H9 (cell line): ENCODE measurements at regions not wholly inside any gene's neighbourhood (a gene's known extent, or its start where the extent isn't known, plus 50 kb on each side); places are given as distances from the start of the nearest gene placed in this dataset.

Experiments used
- DNase-seq: peaks from one replicate; pipeline ENCODE4 v3.0.0-alpha.2; 2017
- H2AFZ ChIP-seq: one replicate; pipeline ENCODE4 v1.6.1; 2013; ENCODE audit warnings: mild to moderate bottlenecking, low read length, control low read depth, moderate library complexity
- H2AK5ac ChIP-seq: 2 replicates; pipeline ENCODE4 v1.6.1; 2013; ENCODE audit warnings: low read length, control low read depth, mixed read lengths; ENCODE audit not compliant: insufficient read length
- H2BK120ac ChIP-seq: one replicate; pipeline ENCODE4 v1.6.1; 2013; ENCODE audit warnings: low read depth, mild to moderate bottlenecking, low read length, control low read depth, inconsistent platforms; ENCODE audit not compliant: poor library complexity, severe bottlenecking
- H2BK12ac ChIP-seq: 2 replicates; pipeline ENCODE4 v1.6.1; 2013; ENCODE audit warnings: low read length, control low read depth, mixed read lengths, low read depth; ENCODE audit not compliant: insufficient read length
- H2BK15ac ChIP-seq: 2 replicates; pipeline ENCODE4 v1.6.1; 2013; ENCODE audit warnings: low read depth, low read length, control low read depth
- H2BK20ac ChIP-seq: one replicate; pipeline ENCODE4 v1.6.1; 2013; ENCODE audit warnings: low read depth, mild to moderate bottlenecking, low read length, control low read depth, inconsistent platforms; ENCODE audit not compliant: poor library complexity, severe bottlenecking
- H2BK5ac ChIP-seq: 2 replicates; pipeline ENCODE4 v1.6.1; 2013; ENCODE audit warnings: low read length, control low read depth, mixed read lengths; ENCODE audit not compliant: insufficient read length
- H3K14ac ChIP-seq: 2 replicates; pipeline ENCODE4 v1.6.1; 2013; ENCODE audit warnings: low read length, control low read depth; ENCODE audit not compliant: insufficient read depth
- H3K18ac ChIP-seq: 2 replicates; pipeline ENCODE4 v1.6.1; 2013; ENCODE audit warnings: low read depth, mild to moderate bottlenecking, mixed read lengths, low read length, control low read depth; ENCODE audit not compliant: insufficient read length
- H3K23ac ChIP-seq: 2 replicates; pipeline ENCODE4 v1.6.1; 2013; ENCODE audit warnings: low read length, control low read depth, mixed read lengths, low read depth; ENCODE audit not compliant: insufficient read length
- H3K23me2 ChIP-seq: 2 replicates; pipeline ENCODE4 v1.6.1; 2013; ENCODE audit warnings: low read depth, mild to moderate bottlenecking, mixed read lengths, low read length, control low read depth; ENCODE audit not compliant: insufficient read length, poor library complexity, severe bottlenecking
- H3K27ac ChIP-seq: 2 replicates; pipeline ENCODE4 v1.5.1; 2013; ENCODE audit warnings: low read length, control low read depth, mixed read lengths, low read depth; ENCODE audit not compliant: insufficient read length
- H3K27me3 ChIP-seq: 2 replicates; pipeline ENCODE4 v1.6.1; 2013; ENCODE audit warnings: low read length, control low read depth, inconsistent platforms; ENCODE audit not compliant: insufficient read depth
- H3K4ac ChIP-seq: 2 replicates; pipeline ENCODE4 v1.6.1; 2013; ENCODE audit warnings: low read depth, mild to moderate bottlenecking, control low read depth, inconsistent platforms, low read length, moderate library complexity
- H3K4me1 ChIP-seq: 2 replicates; pipeline ENCODE4 v1.6.1; 2013; ENCODE audit warnings: low read length, control low read depth, inconsistent platforms; ENCODE audit not compliant: insufficient read depth
- H3K4me2 ChIP-seq: 2 replicates; pipeline ENCODE4 v1.6.1; 2013; ENCODE audit warnings: low read length, control low read depth, mixed read lengths; ENCODE audit not compliant: insufficient read length, insufficient read depth
- H3K56ac ChIP-seq: 2 replicates; pipeline ENCODE4 v1.6.1; 2013; ENCODE audit warnings: low read depth, mild to moderate bottlenecking, mixed read lengths, low read length, control low read depth; ENCODE audit not compliant: insufficient read length
- H3K79me1 ChIP-seq: 2 replicates; pipeline ENCODE4 v1.6.1; 2013; ENCODE audit warnings: low read depth, mild to moderate bottlenecking, moderate library complexity, low read length, control low read depth, inconsistent platforms; ENCODE audit not compliant: insufficient read depth, poor library complexity, severe bottlenecking
- H3K79me2 ChIP-seq: 2 replicates; pipeline ENCODE4 v1.6.1; 2013; ENCODE audit warnings: low read length, control low read depth, inconsistent platforms; ENCODE audit not compliant: insufficient read depth
- H3K9ac ChIP-seq: 2 replicates; pipeline ENCODE4 v1.6.1; 2013; ENCODE audit warnings: low read length, control low read depth, mixed read lengths; ENCODE audit not compliant: insufficient read length; ENCODE audit errors: extremely low read depth
- H3K9me3 ChIP-seq: one replicate; pipeline ENCODE4 v1.6.1; 2013; ENCODE audit warnings: low read depth, low read length, inconsistent platforms; ENCODE audit not compliant: control insufficient read depth
- H3T11ph ChIP-seq: one replicate; pipeline ENCODE4 v1.6.1; 2013; ENCODE audit warnings: mild to moderate bottlenecking, low read length, control low read depth, inconsistent platforms
- H4K20me1 ChIP-seq: one replicate; pipeline ENCODE4 v1.6.1; 2013; ENCODE audit not compliant: control insufficient read depth, insufficient read length, insufficient read depth
- H4K5ac ChIP-seq: 2 replicates; pipeline ENCODE4 v1.6.1; 2013; ENCODE audit warnings: low read depth, mild to moderate bottlenecking, mixed read lengths, low read length, control low read depth; ENCODE audit not compliant: insufficient read length
- H4K8ac ChIP-seq: replicated peaks from 2 replicates; pipeline ENCODE4 v1.6.1; 2013; ENCODE audit warnings: low read length, control low read depth, mixed read lengths, low read depth; ENCODE audit not compliant: insufficient read length
- H4K91ac ChIP-seq: 2 replicates; pipeline ENCODE4 v1.6.1; 2013; ENCODE audit warnings: low read depth, mild to moderate bottlenecking, moderate library complexity, mixed read lengths, low read length, control low read depth; ENCODE audit not compliant: insufficient read length
- H3K27ac Mint-ChIP-seq, 3 experiments: 2 replicates in 2 of 3; 3 replicates in 1 of 3; pipeline ENCODE4 v1.8.0; 2020 to 2021; ENCODE audit warnings: mixed read lengths in 3 of 3, mild to moderate bottlenecking in 1 of 3, moderate library complexity in 1 of 3
- H3K27me3 Mint-ChIP-seq: 2 replicates; pipeline ENCODE4 v1.8.0; 2021; ENCODE audit warnings: low read depth, mild to moderate bottlenecking, moderate library complexity, mixed read lengths
- H3K36me3 Mint-ChIP-seq, 3 experiments: 2 replicates in 2 of 3; 3 replicates in 1 of 3; pipeline ENCODE4 v1.8.0; 2020 to 2021; ENCODE audit warnings: low read depth in 3 of 3, mixed read lengths in 3 of 3; ENCODE audit not compliant: insufficient read depth in 1 of 3
- H3K4me1 Mint-ChIP-seq, 2 experiments: 2 replicates each; pipeline ENCODE4 v1.8.0; 2020; ENCODE audit warnings: mixed read lengths in 2 of 2
- H3K4me3 Mint-ChIP-seq, 2 experiments: 2 replicates in 1 of 2; 3 replicates in 1 of 2; pipeline ENCODE4 v1.8.0; 2020 to 2021; ENCODE audit warnings: mild to moderate bottlenecking in 2 of 2, mixed read lengths in 2 of 2, moderate library complexity in 1 of 2
- H3K9me3 Mint-ChIP-seq, 2 experiments: 2 replicates in 1 of 2; 3 replicates in 1 of 2; pipeline ENCODE4 v1.8.0; 2020; ENCODE audit warnings: mild to moderate bottlenecking in 2 of 2, mixed read lengths in 2 of 2, moderate library complexity in 1 of 2
- CTCF ChIP-seq: fragments of 200-600 bp; sonication (generic); conservative IDR thresholded peaks from 3 replicates; pipeline ENCODE4 v1.8.0; 2021; ENCODE audit warnings: antibody characterized with exemption, mild to moderate bottlenecking
- WGBS: extraction: QIAGEN DNeasy Blood & Tissue Kit; methylation state at CpG from one replicate; pipeline ENCODE4 v1.1.7; 2013; ENCODE audit warnings: missing lambda C conversion rate, low lambda C conversion rate, mixed read lengths; ENCODE audit not compliant: insufficient read length; ENCODE audit errors: extremely low coverage; 5-methylcytosine and 5-hydroxymethylcytosine counted together

- whole genome bisulfite sequencing = no CpG with 5 or more reads among the region's 4 CpGs
- no peaks in the 10 kb centered on the region for H3K9me3 ChIP-seq
- TF ChIP-seq CTCF = no peak
- H3K9me3 Mint-ChIP-seq = no peaks in the 10 kb centered on the region; a peak in 2 of 5 replicates
- H3K18ac ChIP-seq = no peak overlapping the region
- no peak overlapping the region for H3K56ac ChIP-seq
- no peak for DNase-seq
- H3K4ac ChIP-seq = no peak overlapping the region
- no peaks in the 10 kb centered on the region for H3K27me3 ChIP-seq
- H2BK20ac ChIP-seq = no peak overlapping the region
- H3K27me3 Mint-ChIP-seq = no peaks in the 10 kb centered on the region; the same call in none of the 2 replicates
- no peak overlapping the region for H2BK5ac ChIP-seq
- no peaks in the 10 kb centered on the region for H3K23me2 ChIP-seq
- no peak overlapping the region; a peak in 1 of 7 replicates for H3K27ac Mint-ChIP-seq
- no peak overlapping the region for H3T11ph ChIP-seq
- H2BK120ac ChIP-seq = no peak overlapping the region
- no peaks in the 10 kb centered on the region for H3K4me1 ChIP-seq
- no peak overlapping the region for H2BK12ac ChIP-seq
- H3K4me3 Mint-ChIP-seq = no peak overlapping the region
- no peak overlapping the region for H2AFZ ChIP-seq
- H3K4me2 ChIP-seq = no peak overlapping the region
- H3K14ac ChIP-seq = no peak overlapping the region
- H2AK5ac ChIP-seq = no peak overlapping the region
- H3K36me3 Mint-ChIP-seq = no peaks in the 10 kb centered on the region
- H2BK15ac ChIP-seq = no peak overlapping the region
- no peak overlapping the region for H4K8ac ChIP-seq
- no peak overlapping the region for H3K9ac ChIP-seq
- H3K79me2 ChIP-seq = no peaks in the 10 kb centered on the region
- H3K27ac ChIP-seq = no peak overlapping the region
- H4K91ac ChIP-seq = no peak overlapping the region
- H3K4me1 Mint-ChIP-seq = peaks cover 12 to 18% of the 10 kb centered on the region in 2 experiments
- no peak overlapping the region for H3K23ac ChIP-seq
- H4K5ac ChIP-seq = no peak overlapping the region
- H3K79me1 ChIP-seq = no peaks in the 10 kb centered on the region
- H4K20me1 ChIP-seq = no peaks in the 10 kb centered on the region
Measured at GRCh38 chr17:72432881-72433280, 312.1 kb downstream of the SOX9 start.
